Esophagus muscularis mucosa (tissue), 4 donors: ENCODE measurements at regions not wholly inside any gene's neighbourhood (a gene's known extent, or its start where the extent isn't known, plus 50 kb on each side); places are given as distances from the start of the nearest gene placed in this dataset.

Source experiments
- CTCF ChIP-seq, 3 experiments: fragments of 200-600 bp in 2 of 3; fragments of 450-650 bp in 1 of 3; sonication (generic) in 2 of 3; IDR thresholded peaks; one replicate each; pipeline ENCODE4 v1.5.1; 2017 to 2019; ENCODE audit warnings: antibody characterized with exemption in 3 of 3, mild to moderate bottlenecking in 2 of 3, moderate library complexity in 1 of 3
- EP300 ChIP-seq: sonication (generic); formaldehyde crosslinking; IDR thresholded peaks from one replicate; pipeline ENCODE4 v1.6.1; 2017; ENCODE audit warnings: antibody characterized with exemption
- POLR2A ChIP-seq: fragments of 450-650 bp; IDR thresholded peaks from one replicate; pipeline ENCODE4 v1.6.1; 2017; ENCODE audit warnings: antibody characterized with exemption, moderate library complexity, mild to moderate bottlenecking, low read depth

GRCh38 chr4:110394871-110395270 lies 81.1 kb upstream of the ENPEP start:
- TF ChIP-seq CTCF (IDR thresholded peaks at IDR 0.05), result no peak
- no peak for TF ChIP-seq EP300
- no peak for TF ChIP-seq POLR2A
